Panc1 (cell line): ENCODE measurements at regions not wholly inside any gene's neighbourhood (a gene's known extent, or its start where the extent isn't known, plus 50 kb on each side); places are given as distances from the start of the nearest gene placed in this dataset.

Experiments
- CTCF ChIP-seq: fragments of 450-650 bp; IDR thresholded peaks from 2 replicates; pipeline ENCODE4 v1.5.1; 2017; ENCODE audit warnings: mild to moderate bottlenecking
- SIN3A ChIP-seq: IDR thresholded peaks from 2 replicates; pipeline ENCODE4 v1.6.1; 2012; ENCODE audit warnings: low read depth, mild to moderate bottlenecking, low read length, moderate library complexity, borderline replicate concordance; ENCODE audit not compliant: insufficient read depth

DNA sequence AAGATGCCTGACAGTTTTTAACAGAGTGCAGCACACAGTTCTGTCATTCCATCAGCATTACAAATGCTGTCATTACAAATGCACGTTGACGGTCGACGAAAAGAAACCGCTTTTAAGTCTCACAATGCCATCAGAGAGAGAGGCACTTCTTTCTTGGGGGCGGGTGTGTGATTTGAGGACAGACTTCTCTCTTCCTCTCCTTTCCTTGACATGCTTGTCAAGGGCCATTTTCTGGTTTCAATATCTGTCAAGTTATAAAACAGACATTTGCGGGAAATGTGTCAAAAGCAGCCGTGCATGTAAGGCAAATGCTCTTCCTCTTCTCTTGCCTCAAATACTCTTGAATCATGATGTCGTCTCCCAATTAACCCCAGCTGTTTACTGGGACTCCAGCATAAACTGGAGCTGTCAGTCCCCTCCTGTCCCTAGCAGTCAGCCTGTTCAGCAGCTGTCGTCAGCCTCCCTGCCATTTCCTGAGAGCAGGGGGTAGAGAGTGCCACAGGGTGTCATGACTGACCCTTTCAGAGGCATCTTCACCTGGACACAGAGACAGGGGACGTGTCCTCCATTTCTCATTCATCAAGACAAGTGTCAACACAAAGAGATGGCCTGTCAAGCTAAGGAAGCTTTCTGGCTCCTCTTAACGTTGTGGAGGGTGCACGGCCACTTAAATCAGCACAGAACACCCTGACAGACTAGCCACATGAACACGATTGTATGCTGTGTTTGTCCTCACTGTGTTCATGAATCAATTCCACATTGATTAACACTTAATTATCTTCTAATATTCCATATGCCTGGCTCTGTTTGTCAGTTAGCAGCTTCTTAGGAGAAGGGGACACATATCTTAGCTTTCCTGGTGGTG is 305.4 kb upstream of the RAB6C start:
- TF ChIP-seq CTCF (no peak), SIN3A (no peak)
